Ascending aorta (tissue), 2 donors: ENCODE measurements at regions not wholly inside any gene's neighbourhood (a gene's known extent, or its start where the extent isn't known, plus 50 kb on each side); places are given as distances from the start of the nearest gene placed in this dataset.

ENCODE experiments used
- DNase-seq, 2 donors: peaks; one replicate each; pipeline ENCODE4 v3.0.0-alpha.2; 2019; ENCODE audit warnings: low spot score in 2 of 2
- H3K27ac ChIP-seq, 2 donors: fragments of 200-600 bp; sonication (generic); one replicate each; pipeline ENCODE4 v1.5.1; 2016 to 2017; ENCODE audit warnings: mild to moderate bottlenecking in 1 of 2
- H3K27me3 ChIP-seq: fragments of 200-600 bp; sonication (generic); one replicate; pipeline ENCODE4 v1.5.1; 2017
- H3K36me3 ChIP-seq, 2 donors: fragments of 200-600 bp; sonication (generic); one replicate each; pipeline ENCODE4 v1.5.1; 2016
- H3K4me1 ChIP-seq, 2 donors: fragments of 200-600 bp; sonication (generic); one replicate each; pipeline ENCODE4 v1.5.1; 2016 to 2017; ENCODE audit warnings: mild to moderate bottlenecking in 1 of 2
- H3K4me3 ChIP-seq, 2 donors: fragments of 200-600 bp; sonication (generic); one replicate each; pipeline ENCODE4 v1.5.1; 2016 to 2017; ENCODE audit warnings: mild to moderate bottlenecking in 1 of 2
- H3K9me3 ChIP-seq, 2 donors: fragments of 200-600 bp; sonication (generic); one replicate each; pipeline ENCODE4 v1.5.1; 2016
- intact Hi-C: fragments of 100-400 bp; cut with DNase I; formaldehyde crosslinking; loops from one replicate; pipeline ENCODE4 v1.15.1; 2023
- TF ChIP-seq, protein P1 (sequence below), 3 experiments: fragments of 200-600 bp in 2 of 3; fragments of 450-650 bp in 1 of 3; sonication (generic) in 2 of 3; IDR thresholded peaks; one replicate each; pipeline ENCODE4 v1.5.1; 2016 to 2019; ENCODE audit warnings: antibody characterized with exemption in 3 of 3, mild to moderate bottlenecking in 1 of 3, moderate library complexity in 1 of 3

DNA sequence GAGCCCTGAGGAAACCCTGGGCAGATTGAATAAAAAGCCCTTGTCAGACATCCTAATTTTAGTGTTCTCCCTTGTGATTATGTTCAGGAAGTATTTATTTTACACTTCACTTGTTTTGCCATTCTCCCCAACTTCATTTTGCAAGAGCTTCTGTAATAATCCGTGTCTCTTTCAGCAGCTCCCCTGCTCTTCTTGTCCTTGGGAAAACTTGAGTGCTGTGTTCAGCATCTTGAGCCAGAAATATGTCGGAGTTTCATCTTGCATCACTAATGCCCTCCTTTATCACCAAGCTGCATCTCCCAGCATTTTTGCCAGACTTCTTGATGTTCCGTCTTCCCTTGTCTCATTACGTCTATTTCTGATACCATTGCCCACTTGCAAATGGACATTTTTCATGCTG is 486.5 kb upstream of the EEF2KMT start:
- no peak overlapping the region for H3K27ac ChIP-seq
- TF ChIP-seq, protein P1, sequence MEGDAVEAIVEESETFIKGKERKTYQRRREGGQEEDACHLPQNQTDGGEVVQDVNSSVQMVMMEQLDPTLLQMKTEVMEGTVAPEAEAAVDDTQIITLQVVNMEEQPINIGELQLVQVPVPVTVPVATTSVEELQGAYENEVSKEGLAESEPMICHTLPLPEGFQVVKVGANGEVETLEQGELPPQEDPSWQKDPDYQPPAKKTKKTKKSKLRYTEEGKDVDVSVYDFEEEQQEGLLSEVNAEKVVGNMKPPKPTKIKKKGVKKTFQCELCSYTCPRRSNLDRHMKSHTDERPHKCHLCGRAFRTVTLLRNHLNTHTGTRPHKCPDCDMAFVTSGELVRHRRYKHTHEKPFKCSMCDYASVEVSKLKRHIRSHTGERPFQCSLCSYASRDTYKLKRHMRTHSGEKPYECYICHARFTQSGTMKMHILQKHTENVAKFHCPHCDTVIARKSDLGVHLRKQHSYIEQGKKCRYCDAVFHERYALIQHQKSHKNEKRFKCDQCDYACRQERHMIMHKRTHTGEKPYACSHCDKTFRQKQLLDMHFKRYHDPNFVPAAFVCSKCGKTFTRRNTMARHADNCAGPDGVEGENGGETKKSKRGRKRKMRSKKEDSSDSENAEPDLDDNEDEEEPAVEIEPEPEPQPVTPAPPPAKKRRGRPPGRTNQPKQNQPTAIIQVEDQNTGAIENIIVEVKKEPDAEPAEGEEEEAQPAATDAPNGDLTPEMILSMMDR (IDR thresholded peaks at IDR 0.05), result no peak
- H3K4me1 ChIP-seq, result no peaks in the 10 kb centered on the region
- intact Hi-C loops, result no loop called here
- H3K36me3 ChIP-seq, result no peaks in the 10 kb centered on the region
- no peak for DNase-seq
- H3K27me3 ChIP-seq, result no peaks in the 10 kb centered on the region
- no peaks in the 10 kb centered on the region for H3K9me3 ChIP-seq
- H3K4me3 ChIP-seq, result no peak overlapping the region

DNA sequence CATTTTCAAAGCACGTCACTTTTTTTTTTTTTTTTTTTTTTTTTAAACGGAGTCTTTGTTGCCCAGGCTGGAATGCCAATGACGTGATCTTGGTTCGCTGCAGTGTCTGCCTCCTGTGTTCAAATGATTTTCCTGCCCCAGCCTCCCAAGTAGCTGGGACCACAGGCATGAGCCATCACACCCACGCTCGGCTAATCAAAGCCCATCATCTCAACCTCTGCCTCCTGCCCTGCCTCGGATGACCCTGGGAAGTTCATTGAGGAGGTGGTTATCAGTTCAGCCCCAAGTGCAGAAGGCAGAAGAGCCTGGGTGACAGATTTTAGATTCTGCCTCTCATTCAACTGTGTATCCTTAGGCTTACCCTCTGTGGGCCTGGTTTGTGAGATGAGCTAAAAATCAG is 484.9 kb upstream of the EEF2KMT start:
- no peak for DNase-seq
- H3K27me3 ChIP-seq, result no peaks in the 10 kb centered on the region
- TF ChIP-seq, protein P1 (IDR thresholded peaks at IDR 0.05), result no peak
- H3K27ac ChIP-seq, result no peak overlapping the region
- no peaks in the 10 kb centered on the region for H3K9me3 ChIP-seq
- no peaks in the 10 kb centered on the region for H3K36me3 ChIP-seq
- intact Hi-C loops, result no loop called here
- no peaks in the 10 kb centered on the region for H3K4me1 ChIP-seq
- no peak overlapping the region for H3K4me3 ChIP-seq

DNA sequence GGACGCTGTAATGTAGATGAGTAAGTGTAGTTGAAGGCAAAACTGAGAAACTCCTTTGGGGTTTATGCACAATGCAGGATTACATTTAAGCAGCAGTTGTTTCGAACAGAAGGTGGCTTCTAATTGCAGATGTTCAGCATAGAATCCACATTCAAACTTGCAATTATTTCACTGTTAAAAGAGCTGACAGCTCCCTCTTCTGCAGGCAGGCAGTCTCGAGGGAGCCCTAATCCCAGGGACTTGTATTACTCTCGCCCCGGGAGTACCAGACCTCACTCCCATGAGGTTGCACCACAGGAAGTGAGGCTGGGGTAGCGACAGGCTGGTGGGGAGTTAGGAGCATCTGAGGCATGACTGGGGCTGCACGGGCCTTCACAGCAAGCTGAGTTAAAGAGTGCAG is 484.3 kb upstream of the EEF2KMT start:
- no peaks in the 10 kb centered on the region for H3K9me3 ChIP-seq
- intact Hi-C loops, result no loop called here
- no peak for DNase-seq
- H3K36me3 ChIP-seq, result no peaks in the 10 kb centered on the region
- H3K27ac ChIP-seq, result no peak overlapping the region
- TF ChIP-seq, protein P1 (IDR thresholded peaks at IDR 0.05), result no peak
- no peaks in the 10 kb centered on the region for H3K4me1 ChIP-seq
- no peak overlapping the region for H3K4me3 ChIP-seq
- H3K27me3 ChIP-seq, result no peaks in the 10 kb centered on the region

DNA sequence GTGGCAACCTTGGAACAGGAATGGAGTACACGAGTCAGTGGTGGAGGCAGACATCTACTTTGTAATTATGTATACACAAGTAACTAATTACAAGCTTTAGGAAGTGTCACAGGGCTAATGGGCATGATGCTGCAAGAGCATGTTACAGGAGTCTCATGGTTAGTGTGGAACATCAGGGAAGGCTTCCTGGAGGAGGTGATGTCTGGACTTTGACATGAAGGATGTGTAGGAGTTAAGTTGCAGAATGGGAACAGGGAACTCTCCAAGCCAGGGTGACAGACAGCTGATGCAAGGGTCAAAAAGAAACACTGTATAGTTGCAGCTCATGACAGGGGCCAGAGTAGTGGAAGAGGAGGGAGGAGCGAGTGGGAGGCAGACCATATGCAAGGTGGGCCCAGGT is 483.8 kb upstream of the EEF2KMT start:
- Histone ChIP-seq H3K36me3 (no peaks in the 10 kb centered on the region), H3K4me1 (no peaks in the 10 kb centered on the region), H3K9me3 (no peaks in the 10 kb centered on the region), H3K27ac (no peak overlapping the region), H3K4me3 (no peak overlapping the region), H3K27me3 (no peaks in the 10 kb centered on the region)
- DNase-seq, result no peak
- TF ChIP-seq, protein P1 (IDR thresholded peaks at IDR 0.05), result no peak
- intact Hi-C loops, result no loop called here

DNA sequence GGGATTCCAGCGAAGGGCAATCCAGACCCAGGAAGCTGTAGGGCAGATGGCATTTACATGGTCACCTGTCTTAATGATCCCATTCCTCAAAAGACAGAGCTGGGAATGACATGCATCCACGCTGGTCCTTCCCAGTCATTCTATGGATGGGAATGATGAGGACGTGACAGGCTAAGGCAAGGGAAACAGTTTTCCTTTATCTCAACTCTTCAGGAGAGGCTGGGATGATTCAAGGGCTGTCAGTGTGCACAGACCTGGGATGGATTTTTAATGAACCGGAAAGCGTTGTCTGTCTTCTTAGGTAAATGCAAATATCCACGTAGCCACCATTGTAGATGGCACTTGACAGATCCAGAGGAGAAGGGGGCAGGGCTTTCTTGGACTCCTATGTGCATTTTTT is 483.2 kb upstream of the EEF2KMT start:
- H3K4me3 ChIP-seq, result no peak overlapping the region
- TF ChIP-seq, protein P1 (IDR thresholded peaks at IDR 0.05), result no peak
- intact Hi-C loops, result no loop called here
- no peak overlapping the region for H3K27ac ChIP-seq
- H3K27me3 ChIP-seq, result no peaks in the 10 kb centered on the region
- no peak for DNase-seq
- H3K36me3 ChIP-seq, result no peaks in the 10 kb centered on the region
- no peaks in the 10 kb centered on the region for H3K9me3 ChIP-seq
- no peaks in the 10 kb centered on the region for H3K4me1 ChIP-seq

DNA sequence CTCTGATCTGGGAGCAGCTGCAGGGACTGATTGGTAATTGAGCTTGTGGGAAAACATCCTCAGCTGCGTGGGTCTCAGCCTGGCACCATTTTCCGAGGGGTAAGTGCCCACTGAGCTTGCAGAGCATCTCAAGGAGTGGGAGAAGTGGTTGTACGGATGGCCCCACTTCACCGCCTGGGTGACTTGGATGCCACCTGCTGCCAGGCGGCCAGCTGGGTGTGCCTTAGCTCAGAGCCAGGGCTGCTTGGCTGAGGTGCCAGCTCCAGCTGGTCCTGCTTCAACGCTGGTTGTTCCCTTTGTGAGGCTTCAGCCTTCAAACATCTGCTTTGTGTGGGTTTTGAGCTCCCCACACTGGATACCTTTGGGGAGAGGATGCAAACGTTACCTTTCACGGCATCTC is 482.7 kb upstream of the EEF2KMT start:
- no peaks in the 10 kb centered on the region for H3K27me3 ChIP-seq
- no peak overlapping the region for H3K4me3 ChIP-seq
- H3K9me3 ChIP-seq, result no peaks in the 10 kb centered on the region
- DNase-seq, result no peak
- no peak overlapping the region for H3K27ac ChIP-seq
- intact Hi-C loops, result no loop called here
- H3K4me1 ChIP-seq, result no peaks in the 10 kb centered on the region
- no peaks in the 10 kb centered on the region for H3K36me3 ChIP-seq
- TF ChIP-seq, protein P1 (IDR thresholded peaks at IDR 0.05), result no peak
